ENCODE measurements at regions not wholly inside any gene's neighbourhood (a gene's known extent, or its start where the extent isn't known, plus 50 kb on each side); places are given as distances from the start of the nearest gene placed in this dataset.

DNA sequence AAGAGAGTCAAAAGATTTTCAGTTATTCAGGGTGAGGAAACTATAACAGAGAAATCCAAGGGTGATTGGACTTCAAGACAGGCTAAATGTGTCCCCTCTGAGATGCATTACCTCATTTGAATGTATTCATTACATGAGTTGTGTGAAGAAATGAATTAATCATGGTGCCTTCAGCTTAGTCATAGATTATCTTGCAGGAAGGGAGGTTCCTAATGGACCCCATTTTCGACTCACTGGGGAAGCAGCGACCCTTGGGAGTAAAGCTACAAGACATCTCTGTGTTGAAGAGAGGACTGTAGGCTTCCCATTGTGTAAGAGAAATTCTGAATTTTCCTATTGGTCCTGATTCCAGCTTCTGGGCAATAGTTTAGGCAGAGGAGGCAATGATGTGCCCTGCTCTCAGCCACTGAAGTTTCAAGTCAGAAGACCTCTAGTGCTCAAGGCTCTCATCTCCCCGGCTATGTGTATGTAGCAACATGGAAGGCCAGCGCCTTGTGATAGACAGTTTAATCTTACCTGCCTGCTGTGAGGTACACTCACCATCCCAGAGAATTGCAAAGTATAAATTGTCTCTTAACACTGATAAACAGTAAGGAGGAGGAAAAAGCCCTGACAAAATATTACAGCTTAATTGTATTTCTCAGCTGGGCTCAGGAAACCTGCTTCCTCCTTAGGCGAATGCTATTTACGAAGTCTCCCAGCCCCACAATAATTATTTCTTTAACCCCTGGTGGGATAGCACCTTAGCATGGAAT lies 133.8 kb downstream of the PDCD6IP start:
- TF ChIP-seq, protein P1, sequence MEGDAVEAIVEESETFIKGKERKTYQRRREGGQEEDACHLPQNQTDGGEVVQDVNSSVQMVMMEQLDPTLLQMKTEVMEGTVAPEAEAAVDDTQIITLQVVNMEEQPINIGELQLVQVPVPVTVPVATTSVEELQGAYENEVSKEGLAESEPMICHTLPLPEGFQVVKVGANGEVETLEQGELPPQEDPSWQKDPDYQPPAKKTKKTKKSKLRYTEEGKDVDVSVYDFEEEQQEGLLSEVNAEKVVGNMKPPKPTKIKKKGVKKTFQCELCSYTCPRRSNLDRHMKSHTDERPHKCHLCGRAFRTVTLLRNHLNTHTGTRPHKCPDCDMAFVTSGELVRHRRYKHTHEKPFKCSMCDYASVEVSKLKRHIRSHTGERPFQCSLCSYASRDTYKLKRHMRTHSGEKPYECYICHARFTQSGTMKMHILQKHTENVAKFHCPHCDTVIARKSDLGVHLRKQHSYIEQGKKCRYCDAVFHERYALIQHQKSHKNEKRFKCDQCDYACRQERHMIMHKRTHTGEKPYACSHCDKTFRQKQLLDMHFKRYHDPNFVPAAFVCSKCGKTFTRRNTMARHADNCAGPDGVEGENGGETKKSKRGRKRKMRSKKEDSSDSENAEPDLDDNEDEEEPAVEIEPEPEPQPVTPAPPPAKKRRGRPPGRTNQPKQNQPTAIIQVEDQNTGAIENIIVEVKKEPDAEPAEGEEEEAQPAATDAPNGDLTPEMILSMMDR (IDR thresholded peaks at IDR 0.05; ENCODE audit: insufficient read depth, low read depth, low read length, missing control alignments) = no peak
- DNase-seq (ENCODE audit: low read depth) = no peak
- no peak overlapping the region for H3K4me3 ChIP-seq (ENCODE audit: low read depth, low read length)

DNA sequence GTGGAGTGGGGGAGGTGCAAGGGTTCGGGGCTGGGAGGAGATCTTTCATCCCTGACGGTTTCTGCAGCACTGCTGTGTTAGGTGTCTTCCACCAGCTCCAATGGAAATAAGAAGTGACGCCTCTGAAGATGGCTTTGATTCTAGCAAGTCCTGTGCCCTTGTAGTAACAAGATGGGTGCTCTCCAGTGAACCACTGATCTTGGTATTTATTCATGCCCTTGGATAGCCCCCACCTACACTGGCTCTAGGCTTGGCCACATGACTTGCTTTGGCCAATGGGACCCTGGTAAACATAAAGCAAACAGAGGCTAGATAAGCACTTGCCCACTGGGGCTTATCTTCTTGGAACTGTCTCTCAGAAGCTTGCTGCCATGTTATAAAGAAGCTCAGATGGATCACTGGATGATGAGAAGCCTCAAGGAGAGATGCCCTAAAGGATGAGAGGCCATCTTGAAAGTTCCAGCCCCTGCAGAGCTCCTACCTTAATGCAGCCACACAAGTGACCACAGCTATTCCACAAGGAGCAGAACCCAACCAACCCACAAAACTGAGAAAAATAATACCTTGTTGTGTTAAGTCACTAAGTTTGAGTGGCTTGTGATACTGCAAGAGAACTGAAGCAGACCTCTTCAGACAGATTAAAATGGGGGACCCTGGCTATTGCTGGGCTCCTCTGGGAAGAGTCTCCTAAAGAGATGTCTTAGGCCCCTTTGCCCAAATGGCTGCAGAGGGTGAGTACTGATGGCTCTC lies 137.9 kb downstream of the PDCD6IP start:
- TF ChIP-seq, protein P1 (IDR thresholded peaks at IDR 0.05; ENCODE audit: insufficient read depth, low read depth, low read length, missing control alignments) = no peak
- DNase-seq (ENCODE audit: low read depth) = no peak
- H3K4me3 ChIP-seq (ENCODE audit: low read depth, low read length) = no peak overlapping the region

DNA sequence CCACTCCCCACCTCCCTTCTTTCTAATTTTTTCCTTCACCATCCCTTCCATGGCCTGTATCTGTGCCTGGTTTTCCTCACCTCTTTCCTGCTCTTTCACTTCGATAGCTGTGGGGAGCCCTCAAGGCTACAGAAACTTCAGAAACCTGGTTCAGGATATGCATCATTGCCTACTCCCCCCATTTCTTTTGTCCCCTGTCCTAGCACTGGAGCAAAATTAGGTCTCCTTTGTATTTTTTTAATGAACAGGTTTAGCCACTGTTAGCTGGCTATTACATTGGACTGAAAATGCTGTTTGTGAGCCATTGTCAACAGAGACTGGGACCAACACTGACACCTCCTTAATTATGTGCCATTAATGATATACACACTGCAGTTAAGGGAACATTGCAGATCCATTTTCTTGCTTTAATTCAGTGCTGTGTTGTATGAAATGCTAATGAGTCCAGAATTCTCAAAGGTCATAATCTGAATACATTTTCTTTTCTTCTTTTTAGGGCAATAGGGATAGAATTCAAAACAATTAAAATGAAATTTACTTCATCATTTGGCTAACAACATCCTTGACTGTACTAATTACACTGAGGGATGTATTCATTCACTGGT lies 138.6 kb downstream of the PDCD6IP start:
- no peak for DNase-seq (ENCODE audit: low read depth)
- no peak overlapping the region for H3K4me3 ChIP-seq (ENCODE audit: low read depth, low read length)
- TF ChIP-seq, protein P1 (IDR thresholded peaks at IDR 0.05; ENCODE audit: insufficient read depth, low read depth, low read length, missing control alignments) = no peak

DNA sequence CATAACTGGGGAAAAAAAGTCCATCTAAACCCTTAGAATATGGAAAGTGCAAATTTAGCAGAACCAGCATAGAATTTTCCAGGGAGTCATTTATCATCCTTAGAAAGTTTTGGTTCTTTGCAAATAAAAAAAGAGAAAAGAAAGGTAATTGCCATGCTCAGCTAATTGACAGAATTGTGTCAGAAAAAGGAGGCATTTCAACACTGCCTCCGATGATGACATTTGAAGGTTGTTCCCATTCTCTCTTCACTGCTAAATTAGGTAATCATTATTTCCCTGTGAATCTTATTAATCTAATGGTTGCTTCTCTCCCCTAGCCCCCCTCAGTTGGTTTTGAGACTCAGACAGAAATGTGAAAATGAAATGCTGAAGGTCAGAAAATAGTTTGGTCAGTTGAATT lies 139.2 kb downstream of the PDCD6IP start:
- no peak for DNase-seq (ENCODE audit: low read depth)
- no peak overlapping the region for H3K4me3 ChIP-seq (ENCODE audit: low read depth, low read length)
- TF ChIP-seq, protein P1 (IDR thresholded peaks at IDR 0.05; ENCODE audit: insufficient read depth, low read depth, low read length, missing control alignments) = no peak

DNA sequence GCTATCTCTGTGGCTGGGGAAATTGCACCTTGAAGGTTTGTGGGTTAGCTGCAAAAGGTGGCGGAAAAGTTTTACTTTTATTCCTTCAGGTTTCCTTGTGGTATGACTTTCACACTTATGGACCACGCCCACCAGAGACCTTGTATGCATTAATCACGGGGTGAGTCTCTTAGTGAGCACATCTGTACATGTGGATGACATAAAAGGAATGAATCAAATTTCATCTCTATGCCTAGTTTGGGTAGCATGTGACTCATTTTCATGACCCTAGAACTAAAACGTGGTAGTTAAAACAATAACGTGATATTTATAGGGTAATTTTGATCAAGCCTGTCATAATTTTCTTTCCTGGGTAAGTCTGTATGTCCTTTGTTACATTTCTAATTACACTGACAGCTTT lies 141.7 kb downstream of the PDCD6IP start:
- TF ChIP-seq, protein P1 (IDR thresholded peaks at IDR 0.05; ENCODE audit: insufficient read depth, low read depth, low read length, missing control alignments) = no peak
- H3K4me3 ChIP-seq (ENCODE audit: low read depth, low read length) = no peak overlapping the region
- no peak for DNase-seq (ENCODE audit: low read depth)

DNA sequence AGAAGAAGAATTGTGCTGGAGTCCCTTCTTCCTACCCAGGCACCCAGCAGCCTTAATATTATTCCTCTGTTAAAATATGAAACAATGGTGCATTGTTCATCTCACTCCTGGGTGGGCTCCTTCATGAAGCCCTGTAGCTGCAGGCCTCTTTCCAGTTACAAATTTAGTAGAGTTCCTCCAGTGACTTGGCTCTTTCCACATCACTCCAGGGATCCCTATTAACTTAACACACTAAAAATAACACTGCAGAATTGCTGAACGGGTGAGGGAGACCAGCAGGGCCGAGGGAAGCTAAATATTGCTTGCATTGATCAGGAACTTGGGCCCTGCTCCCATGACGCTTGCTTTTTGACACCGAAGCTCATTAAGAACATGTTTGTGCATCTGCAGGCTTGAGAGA lies 142.3 kb downstream of the PDCD6IP start:
- DNase-seq (ENCODE audit: low read depth) = no peak
- TF ChIP-seq, protein P1 (IDR thresholded peaks at IDR 0.05; ENCODE audit: insufficient read depth, low read depth, low read length, missing control alignments) = no peak

More for the DNA sequence above, 142.3 kb downstream of the PDCD6IP start:
- no peak overlapping the region for H3K4me3 ChIP-seq (ENCODE audit: low read depth, low read length)
